KMS-11 (cell line): ENCODE measurements at regions not wholly inside any gene's neighbourhood (a gene's known extent, or its start where the extent isn't known, plus 50 kb on each side); places are given as distances from the start of the nearest gene placed in this dataset.

ENCODE experiments used
- H2AFZ ChIP-seq: fragments of 200-600 bp; sonication (generic); 2 replicates; pipeline ENCODE4 v1.6.1; 2016; ENCODE audit warnings: antibody characterized with exemption, mixed run types, low read depth
- H3K27ac ChIP-seq: fragments of 200-600 bp; sonication (generic); 2 replicates; pipeline ENCODE4 v1.6.1; 2016; ENCODE audit warnings: mild to moderate bottlenecking, mixed run types
- H3K27me3 ChIP-seq: fragments of 200-600 bp; sonication (generic); 2 replicates; pipeline ENCODE4 v1.6.1; 2017; ENCODE audit warnings: mild to moderate bottlenecking, low read depth, mixed run types, moderate library complexity; ENCODE audit not compliant: insufficient read depth
- H3K36me3 ChIP-seq: fragments of 200-600 bp; sonication (generic); 2 replicates; pipeline ENCODE4 v1.6.1; 2017; ENCODE audit warnings: mild to moderate bottlenecking, mixed run types; ENCODE audit not compliant: insufficient read depth
- H3K4me1 ChIP-seq: fragments of 200-600 bp; sonication (generic); 2 replicates; pipeline ENCODE4 v1.6.1; 2016; ENCODE audit warnings: mild to moderate bottlenecking, low read depth, mixed run types; ENCODE audit not compliant: poor library complexity, severe bottlenecking
- H3K4me2 ChIP-seq: fragments of 200-600 bp; sonication (generic); 2 replicates; pipeline ENCODE4 v1.7.0; 2016; ENCODE audit warnings: mild to moderate bottlenecking, mixed run types
- H3K4me3 ChIP-seq: fragments of 200-600 bp; sonication (generic); IDR thresholded peaks from 2 replicates; pipeline ENCODE4 v1.6.1; 2017; ENCODE audit warnings: low read depth, low read length, mixed read lengths; ENCODE audit not compliant: insufficient read depth
- H3K79me2 ChIP-seq: fragments of 200-600 bp; sonication (generic); 2 replicates; pipeline ENCODE4 v1.6.1; 2016; ENCODE audit warnings: low read depth, mixed run types; ENCODE audit not compliant: insufficient read depth
- H3K9ac ChIP-seq: fragments of 200-600 bp; sonication (generic); 2 replicates; pipeline ENCODE4 v1.6.1; 2016; ENCODE audit warnings: mild to moderate bottlenecking, mixed run types
- H4K20me1 ChIP-seq: fragments of 200-600 bp; sonication (generic); 2 replicates; pipeline ENCODE4 v1.6.1; 2016; ENCODE audit warnings: mild to moderate bottlenecking, mixed run types; ENCODE audit not compliant: insufficient read depth
- CTCF ChIP-seq: fragments of 200-600 bp; sonication (generic); conservative IDR thresholded peaks from 2 replicates; pipeline ENCODE4 v1.6.1; 2017; ENCODE audit warnings: low read depth, mild to moderate bottlenecking, antibody characterized with exemption, low read length, moderate library complexity, mixed read lengths

- TF ChIP-seq CTCF, result no peak
- no peaks in the 10 kb centered on the region for H4K20me1 ChIP-seq
- H3K4me1 ChIP-seq, result no peaks in the 10 kb centered on the region
- H3K4me2 ChIP-seq, result no peak overlapping the region
- H3K27me3 ChIP-seq, result no peaks in the 10 kb centered on the region
- H2AFZ ChIP-seq, result no peak overlapping the region
- no peaks in the 10 kb centered on the region for H3K79me2 ChIP-seq
- H3K4me3 ChIP-seq, result no peak overlapping the region
- H3K27ac ChIP-seq, result no peak overlapping the region
- H3K36me3 ChIP-seq, result no peaks in the 10 kb centered on the region
- no peak overlapping the region for H3K9ac ChIP-seq
Observed at GRCh38 chr1:195591917-195592672, 1016.1 kb downstream of the KCNT2 start.

- Histone ChIP-seq H3K4me3 (no peak overlapping the region), H3K4me1 (no peaks in the 10 kb centered on the region), H2AFZ (no peak overlapping the region), H3K79me2 (no peaks in the 10 kb centered on the region), H3K27ac (no peak overlapping the region), H3K9ac (no peak overlapping the region), H3K4me2 (no peak overlapping the region), H4K20me1 (no peaks in the 10 kb centered on the region), H3K36me3 (no peaks in the 10 kb centered on the region), H3K27me3 (no peaks in the 10 kb centered on the region)
- no peak for TF ChIP-seq CTCF
Observed at GRCh38 chr1:195590649-195591048, 1017.6 kb downstream of the KCNT2 start.

GRCh38 chr1:195584870-195585624 is 1023.2 kb downstream of the KCNT2 start:
- Histone ChIP-seq H3K27me3 (no peaks in the 10 kb centered on the region), H3K79me2 (no peaks in the 10 kb centered on the region), H3K4me3 (no peak overlapping the region), H3K4me2 (no peak overlapping the region), H3K9ac (no peak overlapping the region), H3K36me3 (no peaks in the 10 kb centered on the region), H2AFZ (no peak overlapping the region), H3K4me1 (no peaks in the 10 kb centered on the region), H4K20me1 (no peaks in the 10 kb centered on the region), H3K27ac (no peak overlapping the region)
- TF ChIP-seq CTCF, result no peak

GRCh38 chr1:195580988-195581387 is 1027.3 kb downstream of the KCNT2 start:
- peak; percentile 38; the same call in 1 of the 2 replicates for TF ChIP-seq CTCF
- Histone ChIP-seq H3K4me1 (no peaks in the 10 kb centered on the region), H2AFZ (no peak overlapping the region), H4K20me1 (no peaks in the 10 kb centered on the region), H3K27me3 (no peaks in the 10 kb centered on the region), H3K4me2 (no peak overlapping the region), H3K4me3 (no peak overlapping the region), H3K27ac (no peak overlapping the region), H3K36me3 (no peaks in the 10 kb centered on the region), H3K79me2 (no peaks in the 10 kb centered on the region), H3K9ac (no peak overlapping the region)
